Kidney epithelial cell (primary cell): ENCODE measurements at regions not wholly inside any gene's neighbourhood (a gene's known extent, or its start where the extent isn't known, plus 50 kb on each side); places are given as distances from the start of the nearest gene placed in this dataset.

ENCODE experiments used
- DNase-seq: peaks from one replicate; pipeline ENCODE4 v3.0.0-alpha.2; 2010; ENCODE audit warnings: low read depth
- H3K27me3 ChIP-seq: 2 replicates; pipeline ENCODE4 v1.6.0; 2011; ENCODE audit warnings: low read length; ENCODE audit not compliant: control insufficient read depth, insufficient read depth
- H3K36me3 ChIP-seq: 2 replicates; pipeline ENCODE4 v1.5.1; 2011; ENCODE audit warnings: low read length; ENCODE audit not compliant: control insufficient read depth, insufficient read depth
- H3K4me3 ChIP-seq: 2 replicates; pipeline ENCODE4 v1.5.1; 2011; ENCODE audit warnings: low read depth, mild to moderate bottlenecking, control low read depth, low read length
- CTCF ChIP-seq: IDR thresholded peaks from 2 replicates; pipeline ENCODE4 v1.5.1; 2011; ENCODE audit warnings: mild to moderate bottlenecking, moderate library complexity, low read length, control low read depth, inconsistent platforms; ENCODE audit not compliant: insufficient read depth, poor library complexity, severe bottlenecking

GRCh38 chr9:16170119-16170518, 617.3 kb downstream of the CCDC171 start:
- Histone ChIP-seq H3K27me3 (no peaks in the 10 kb centered on the region), H3K36me3 (no peaks in the 10 kb centered on the region), H3K4me3 (no peak overlapping the region)
- no peak for DNase-seq
- no peak for TF ChIP-seq CTCF

DNA sequence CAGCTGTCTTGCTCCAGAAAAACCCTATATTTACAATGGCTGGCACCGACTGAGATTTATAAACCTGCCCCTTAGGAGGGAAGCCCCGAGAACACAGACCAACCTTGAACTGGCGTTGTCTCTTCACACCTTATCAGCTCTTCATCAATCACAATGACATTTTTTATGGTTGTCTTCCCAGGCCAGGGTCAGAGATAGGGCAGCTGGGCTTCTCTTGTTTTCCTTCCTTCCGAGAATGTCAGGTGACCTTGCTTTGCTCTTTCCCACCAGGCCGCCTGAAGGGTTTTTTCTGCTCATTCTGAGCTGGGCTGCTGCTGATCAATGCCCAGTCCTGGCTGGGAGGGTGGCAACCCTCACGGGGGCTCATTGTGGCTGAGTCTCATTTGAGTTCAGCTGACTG, 619.1 kb downstream of the CCDC171 start:
- no peak for TF ChIP-seq CTCF
- H3K36me3 ChIP-seq: no peaks in the 10 kb centered on the region
- no peak for DNase-seq
- H3K27me3 ChIP-seq: no peaks in the 10 kb centered on the region
- H3K4me3 ChIP-seq: no peak overlapping the region

DNA sequence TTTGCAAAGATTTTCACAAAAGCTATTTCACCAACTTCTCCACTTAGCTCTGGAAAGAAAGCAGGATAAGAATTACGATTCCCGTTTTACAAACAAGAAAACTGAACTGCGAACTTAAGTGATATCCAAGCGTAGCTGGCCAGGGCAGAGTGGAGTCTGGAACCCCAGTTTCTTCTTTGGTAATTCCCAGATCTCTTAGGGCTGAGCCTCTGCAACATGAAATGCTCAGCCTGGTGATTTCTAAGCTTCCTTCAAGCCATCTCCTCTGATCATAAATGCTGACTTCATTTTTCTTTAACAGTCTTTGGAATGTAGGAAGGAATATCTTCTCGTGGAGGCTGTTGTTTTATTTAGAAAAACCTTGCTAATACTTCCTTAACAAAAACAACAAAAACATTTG, 620.0 kb downstream of the CCDC171 start:
- DNase-seq: no peak
- no peak for TF ChIP-seq CTCF
- Histone ChIP-seq H3K36me3 (no peaks in the 10 kb centered on the region), H3K27me3 (no peaks in the 10 kb centered on the region), H3K4me3 (no peak overlapping the region)

DNA sequence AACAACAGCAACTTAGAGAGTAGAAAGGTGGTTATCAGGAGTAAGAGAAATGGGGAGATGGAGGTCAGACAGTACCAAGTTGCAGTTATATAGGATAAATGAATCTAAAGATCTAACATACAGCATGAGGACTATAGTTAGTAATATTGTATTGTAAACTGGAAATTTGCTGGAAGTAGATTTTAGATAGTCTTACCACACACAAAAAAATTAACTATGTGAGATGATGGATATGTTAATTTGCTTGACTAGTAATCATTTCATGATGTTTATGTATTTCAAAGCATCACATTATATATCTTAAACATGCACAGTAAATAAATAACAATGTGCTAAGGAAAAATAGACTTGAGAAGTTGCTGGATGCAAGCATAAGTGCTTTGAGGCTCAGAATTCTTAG, 622.1 kb downstream of the CCDC171 start:
- H3K4me3 ChIP-seq: no peak overlapping the region
- no peaks in the 10 kb centered on the region for H3K27me3 ChIP-seq
- TF ChIP-seq CTCF: no peak
- H3K36me3 ChIP-seq: no peaks in the 10 kb centered on the region
- no peak for DNase-seq

DNA sequence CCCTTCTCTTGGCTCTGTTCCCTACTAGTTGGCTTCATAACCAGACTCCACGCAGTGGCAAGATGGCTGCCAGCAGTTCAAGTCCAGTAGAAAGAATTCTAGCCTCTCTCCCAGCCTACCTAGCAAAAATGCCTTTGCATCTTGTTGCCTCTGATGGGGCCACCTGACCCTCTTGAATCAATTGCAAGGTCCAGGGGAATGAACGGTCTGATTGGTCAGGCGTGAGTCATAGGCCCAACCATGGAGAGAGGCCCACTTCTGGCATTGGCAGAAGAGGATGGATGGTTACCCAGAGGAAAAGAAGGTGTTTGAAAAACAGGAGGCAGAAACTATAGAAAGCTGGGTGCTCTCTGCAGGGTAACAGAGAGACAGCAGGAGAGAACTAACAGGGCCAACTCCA, 622.6 kb downstream of the CCDC171 start:
- DNase-seq: no peak
- Histone ChIP-seq H3K36me3 (no peaks in the 10 kb centered on the region), H3K4me3 (no peak overlapping the region), H3K27me3 (no peaks in the 10 kb centered on the region)
- TF ChIP-seq CTCF: no peak

GRCh38 chr9:16178294-16178693, 625.5 kb downstream of the CCDC171 start:
- no peak for TF ChIP-seq CTCF
- Histone ChIP-seq H3K27me3 (no peaks in the 10 kb centered on the region), H3K4me3 (no peak overlapping the region), H3K36me3 (no peaks in the 10 kb centered on the region)
- no peak for DNase-seq
